ENCODE measurements at regions not wholly inside any gene's neighbourhood (a gene's known extent, or its start where the extent isn't known, plus 50 kb on each side); places are given as distances from the start of the nearest gene placed in this dataset.

DNA sequence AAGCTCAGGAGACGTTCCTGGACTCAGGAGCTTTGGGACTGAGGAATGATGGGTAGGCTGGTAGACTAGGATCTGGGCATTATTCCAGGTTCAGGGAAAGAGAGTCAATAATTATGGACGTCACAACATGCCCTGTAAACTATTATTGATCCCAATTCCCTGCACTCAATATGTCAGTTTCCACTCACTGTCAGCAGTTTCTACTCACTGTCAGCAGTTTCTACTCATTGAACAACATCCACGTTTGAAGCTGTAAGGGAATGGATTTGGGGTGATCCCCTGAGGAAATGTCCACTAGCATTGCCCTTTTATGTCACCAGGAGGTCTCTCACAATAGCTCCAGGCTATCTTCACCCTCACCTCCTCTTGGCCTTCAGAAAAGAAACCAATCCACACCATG lies 1268.6 kb downstream of the TYW1 start:
- DNase-seq: no peak

DNA sequence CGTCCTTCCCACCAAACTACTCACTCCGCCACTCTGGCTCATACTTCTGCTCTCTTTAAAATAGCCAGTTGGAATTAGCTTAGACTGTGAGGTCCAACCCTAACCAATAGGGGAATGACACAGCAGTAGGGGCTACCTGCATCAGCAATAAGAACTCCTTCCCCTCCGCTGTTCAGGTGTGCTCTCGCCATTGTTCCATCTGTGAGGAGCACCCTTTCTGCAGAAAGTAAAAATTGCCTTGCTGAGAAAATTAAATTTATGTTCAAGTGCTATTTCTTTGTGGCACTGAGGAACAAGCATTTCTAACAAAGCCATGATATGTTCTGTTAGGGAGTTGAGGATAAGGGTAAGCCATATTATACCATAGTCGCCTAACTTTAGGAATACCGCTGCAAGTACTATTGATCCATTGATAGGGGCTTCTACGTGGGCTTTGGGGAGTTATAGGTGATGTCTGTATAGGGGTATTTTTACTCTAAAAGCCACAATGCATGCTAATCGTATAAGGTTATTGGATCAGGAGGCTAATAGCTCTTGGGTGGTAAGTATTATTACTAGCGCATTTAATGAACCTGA lies 1269.5 kb downstream of the TYW1 start:
- DNase-seq: no peak

GRCh38 chr7:68267486-68267885 lies 1270.9 kb downstream of the TYW1 start:
- DNase-seq: no peak

- DNase-seq: no peak
Measured at GRCh38 chr7:68269405-68269804, 1272.8 kb downstream of the TYW1 start.

DNA sequence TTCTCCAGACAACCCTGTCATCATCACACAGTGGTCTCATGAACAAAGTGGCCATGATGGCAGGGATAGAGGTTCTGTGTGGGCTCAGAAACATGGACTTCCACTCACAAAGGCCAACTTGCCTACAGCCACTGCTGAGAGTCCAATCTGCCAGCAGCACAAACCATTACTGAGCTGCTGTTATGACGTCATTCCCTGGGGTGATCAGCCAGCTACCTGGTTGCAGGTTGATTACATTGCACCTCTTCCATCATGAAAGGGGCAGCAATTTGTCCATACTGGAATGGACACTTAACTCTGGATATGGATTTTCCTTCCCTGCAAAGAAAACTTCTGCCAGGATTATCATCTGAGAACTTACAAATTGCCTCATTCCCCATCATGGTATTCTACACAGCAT lies 1275.9 kb downstream of the TYW1 start:
- DNase-seq: no peak

GRCh38 chr7:68276725-68277124 lies 1280.1 kb downstream of the TYW1 start:
- no peak for DNase-seq

DNA sequence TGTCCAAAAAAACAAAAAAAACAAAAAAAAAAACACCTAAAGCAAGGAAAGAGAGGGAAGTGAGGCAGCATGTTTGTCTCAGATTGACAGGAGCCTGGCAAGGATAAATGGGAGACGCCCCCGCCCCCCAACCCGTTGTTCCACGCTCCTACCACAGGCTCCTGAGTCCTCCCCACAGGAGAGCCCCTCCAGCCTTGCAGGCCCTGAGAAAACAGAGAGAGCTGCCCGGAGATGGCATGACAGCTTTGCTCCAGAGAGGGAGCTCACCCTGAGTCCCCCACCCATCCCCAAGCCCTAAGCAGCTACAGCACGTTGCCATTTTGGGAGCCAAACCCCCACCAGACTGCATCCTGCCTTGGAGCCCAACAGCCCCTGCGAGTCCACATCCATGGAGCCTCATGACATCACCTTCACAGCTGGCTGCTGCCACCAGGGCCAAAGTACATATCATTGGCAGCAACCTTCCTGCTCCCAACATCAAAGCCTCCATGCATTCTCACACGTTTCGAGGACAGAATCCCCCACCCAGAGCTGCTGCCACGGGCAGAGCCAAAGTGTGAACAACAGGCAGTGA lies 1283.3 kb downstream of the TYW1 start:
- no peak for DNase-seq

DNA sequence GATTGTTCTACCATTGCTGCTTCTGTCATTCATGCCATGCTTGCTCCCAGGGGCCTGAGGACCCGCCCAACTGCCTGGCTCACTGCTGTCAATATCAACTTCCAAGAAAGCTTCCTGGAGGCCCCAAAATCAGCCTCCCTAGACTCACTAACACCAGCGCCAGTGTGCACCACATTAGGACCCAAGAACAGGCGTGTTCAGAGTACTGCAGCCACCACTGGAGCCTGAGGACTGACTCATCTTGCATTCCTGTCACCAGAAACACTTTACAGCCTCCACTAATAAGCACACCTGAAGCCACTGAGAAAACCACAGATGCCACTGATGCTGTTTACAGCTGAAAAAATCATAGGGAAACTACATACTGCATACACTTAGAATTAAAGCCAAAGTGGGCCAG lies 1284.3 kb downstream of the TYW1 start:
- DNase-seq: no peak

DNA sequence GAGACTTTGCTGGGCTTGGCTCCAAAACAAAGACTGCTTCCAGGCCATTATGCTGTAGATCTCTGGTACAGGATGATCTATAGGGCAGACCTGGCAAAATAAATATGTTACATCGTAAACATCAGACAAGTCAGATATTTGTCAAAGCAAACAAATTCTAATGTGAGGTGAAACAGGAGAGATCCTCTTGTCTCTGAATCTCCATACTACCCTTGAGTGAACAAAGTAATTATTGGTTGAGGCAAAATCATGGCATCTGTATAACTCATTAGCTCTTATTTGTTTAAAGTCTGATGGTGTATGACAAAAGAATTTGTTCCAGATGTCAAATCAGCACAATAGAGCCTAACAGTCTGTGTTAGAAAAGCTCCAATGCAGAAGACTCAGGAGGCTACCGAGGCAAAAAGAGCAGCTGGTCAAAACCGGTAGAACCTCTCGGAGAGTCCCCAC lies 1291.5 kb downstream of the TYW1 start:
- no peak for DNase-seq

DNA sequence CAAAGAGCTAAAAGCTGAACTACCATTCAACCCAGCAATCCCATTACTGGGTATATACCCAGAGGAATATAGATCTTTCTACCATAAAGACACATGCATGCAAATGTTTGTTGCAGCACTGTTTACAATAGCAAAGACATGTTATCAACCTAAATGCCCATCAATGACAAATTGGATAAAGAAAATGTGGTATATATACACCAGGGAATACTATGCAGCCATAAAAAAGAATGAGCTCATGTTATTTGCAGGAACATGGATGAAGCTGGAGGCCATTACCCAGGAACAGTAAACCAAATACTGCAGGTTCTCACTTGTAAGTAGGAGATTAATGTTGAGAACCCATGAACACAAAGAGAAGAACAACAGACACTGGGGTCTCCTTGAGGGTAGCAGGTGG lies 1295.1 kb downstream of the TYW1 start:
- no peak for DNase-seq

DNA sequence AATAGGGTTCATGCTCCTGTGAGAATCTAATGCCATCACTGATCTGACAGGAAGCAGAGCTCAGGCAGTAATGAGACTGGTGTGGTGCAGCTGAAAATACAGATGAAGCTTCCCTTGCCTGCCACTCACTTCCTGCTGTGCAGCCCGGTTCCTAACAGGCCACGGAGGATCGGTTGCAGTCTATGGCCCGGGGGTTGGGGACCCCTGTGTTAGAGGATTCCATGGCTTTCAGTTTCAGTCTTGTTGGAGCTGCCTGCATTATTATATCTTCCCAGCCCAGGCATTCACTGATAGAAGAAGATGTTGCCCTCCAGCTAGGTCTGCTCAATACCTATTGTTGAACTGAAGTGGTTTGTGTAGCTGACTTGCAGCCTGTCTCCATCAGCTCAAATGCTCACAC lies 1298.8 kb downstream of the TYW1 start:
- no peak for DNase-seq

- DNase-seq: no peak
Measured at GRCh38 chr7:68304536-68304935, 1293.7 kb upstream of the AUTS2 start.

GRCh38 chr7:68306692-68307107 lies 1291.6 kb upstream of the AUTS2 start:
- DNase-seq: no peak

DNA sequence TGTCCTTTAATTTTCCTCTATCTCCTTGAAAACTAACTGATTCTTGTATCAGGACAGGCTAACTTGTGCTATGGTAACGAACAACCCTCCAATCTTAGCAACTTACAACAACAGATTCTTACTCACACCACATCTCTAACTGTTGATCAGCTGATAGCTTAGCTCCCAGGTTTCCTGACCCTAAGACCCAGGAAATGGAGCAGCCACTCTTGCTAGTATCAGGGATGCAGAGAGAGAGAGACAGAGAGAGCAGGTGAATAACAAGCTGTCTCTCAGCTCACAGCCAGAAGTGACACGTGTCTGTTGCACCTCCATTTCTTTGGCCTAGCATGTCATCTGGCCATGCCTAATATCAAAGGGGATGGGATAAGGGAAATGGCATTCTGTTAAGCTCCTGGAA lies 1289.0 kb upstream of the AUTS2 start:
- DNase-seq: no peak

DNA sequence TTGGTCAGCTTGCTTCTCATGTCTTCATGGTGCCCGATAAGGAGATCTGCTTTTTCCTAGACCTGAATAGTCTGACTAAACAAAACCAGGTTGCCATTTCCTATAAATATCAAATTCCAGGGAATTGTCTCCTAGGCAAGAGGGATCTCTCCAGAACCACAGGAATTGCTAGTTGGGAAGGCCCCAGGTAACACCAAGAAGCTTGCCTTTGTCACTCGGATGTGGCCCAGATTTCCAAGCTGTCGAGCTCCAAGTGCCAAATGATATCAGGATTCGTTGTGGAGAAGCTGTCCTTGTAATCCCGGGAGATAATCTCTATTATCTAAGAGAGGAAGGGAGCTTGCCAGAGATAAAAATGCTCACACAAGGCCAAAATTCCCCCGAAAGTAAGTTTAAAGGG lies 1288.5 kb upstream of the AUTS2 start:
- DNase-seq: no peak

DNA sequence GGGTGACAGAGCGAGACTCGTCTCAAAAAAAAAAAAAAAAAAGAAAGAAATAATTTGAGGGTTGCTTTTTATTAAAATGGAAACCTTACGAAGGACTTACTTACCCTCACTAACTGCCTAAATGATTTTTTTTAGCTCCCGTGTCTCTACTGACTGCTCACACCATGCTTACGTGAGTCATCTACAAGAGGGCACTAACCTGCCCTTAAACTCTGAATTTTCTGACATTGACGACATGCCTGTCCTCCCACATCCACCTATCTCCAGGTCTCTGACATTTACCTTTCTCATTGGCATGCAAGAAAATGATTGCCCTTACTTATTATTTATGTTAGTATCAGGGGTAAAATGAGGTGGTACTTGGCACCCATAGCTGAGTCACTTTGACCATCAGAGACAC lies 1286.3 kb upstream of the AUTS2 start:
- DNase-seq: no peak

DNA sequence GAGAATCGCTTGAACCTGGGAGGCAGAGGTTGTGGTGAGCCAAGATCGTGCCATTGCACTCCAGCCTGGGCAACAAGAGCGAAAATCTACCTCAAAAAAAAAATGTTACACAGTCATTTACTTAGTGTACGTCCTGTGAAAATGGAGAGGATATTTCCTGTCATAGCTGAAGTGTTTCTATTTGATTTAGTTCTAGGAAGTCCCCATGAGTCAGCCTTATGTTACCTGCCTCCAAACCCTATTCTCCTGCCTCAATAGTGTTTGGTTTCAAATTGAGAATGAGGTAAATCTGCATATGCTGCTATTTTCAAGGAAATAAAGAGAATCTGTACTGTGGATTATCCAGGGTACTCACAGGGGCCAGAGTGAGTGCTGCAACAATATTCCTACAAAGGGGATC lies 1284.5 kb upstream of the AUTS2 start:
- no peak for DNase-seq

DNA sequence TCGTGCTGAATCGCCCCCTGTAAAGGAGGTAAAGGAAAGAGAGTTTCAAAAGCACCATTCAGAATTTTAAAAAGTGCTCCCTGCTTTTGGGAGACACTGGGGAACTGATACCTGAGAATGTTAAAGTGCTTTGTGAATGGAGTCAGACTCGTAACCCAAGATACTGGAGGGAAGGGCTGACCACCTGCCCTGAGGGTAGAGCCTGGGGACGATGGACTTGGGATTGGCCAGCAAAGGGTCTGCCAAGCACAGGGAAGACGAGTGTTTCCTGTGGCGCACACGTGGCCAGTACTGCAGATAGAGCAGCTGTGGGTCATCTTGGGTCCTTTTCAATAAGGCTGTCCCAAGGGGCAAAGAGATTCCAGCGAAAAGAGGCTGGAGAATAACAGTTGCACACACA lies 1284.1 kb upstream of the AUTS2 start:
- no peak for DNase-seq

DNA sequence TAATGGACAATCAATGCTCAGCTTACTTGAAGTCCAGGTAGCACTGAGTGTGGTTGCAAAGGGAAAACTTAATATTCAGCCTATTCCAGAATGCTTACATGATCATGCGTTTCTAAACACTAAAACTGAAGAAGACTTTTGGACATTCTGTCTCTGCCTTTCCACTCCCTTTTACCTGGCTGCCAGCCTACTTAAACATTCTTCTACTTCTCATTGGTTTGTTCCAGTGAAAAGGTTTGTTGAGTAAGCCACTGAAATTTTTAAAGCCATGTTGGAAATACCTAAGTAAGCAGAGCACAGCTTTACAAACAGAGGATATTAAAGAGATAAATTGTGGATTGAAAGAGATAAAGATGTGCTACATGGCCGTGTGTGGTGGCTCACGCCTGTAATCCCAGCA lies 1280.8 kb upstream of the AUTS2 start:
- no peak for DNase-seq

DNA sequence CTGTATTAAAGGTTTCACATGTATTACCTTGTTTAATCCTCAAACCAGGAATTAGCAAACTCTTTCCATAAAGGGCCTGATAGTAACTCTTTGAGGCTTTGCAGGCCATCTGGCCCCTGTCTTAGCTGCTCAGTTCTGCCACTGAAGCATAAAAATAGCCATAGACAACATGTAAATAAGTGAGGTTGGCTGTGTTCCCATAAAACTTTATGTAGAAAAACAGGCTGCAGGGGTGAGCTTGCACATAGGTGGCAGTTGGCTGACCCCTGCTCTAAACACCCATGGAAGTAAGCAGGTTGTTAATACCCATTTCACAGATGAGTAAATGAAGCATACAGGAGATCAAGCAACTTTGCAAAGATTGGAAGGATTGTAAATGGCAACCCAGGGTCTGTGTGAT lies 1279.2 kb upstream of the AUTS2 start:
- no peak for DNase-seq

GRCh38 chr7:68321076-68321639 lies 1277.1 kb upstream of the AUTS2 start:
- DNase-seq: no peak

GRCh38 chr7:68321776-68322496 lies 1276.3 kb upstream of the AUTS2 start:
- DNase-seq: no peak

DNA sequence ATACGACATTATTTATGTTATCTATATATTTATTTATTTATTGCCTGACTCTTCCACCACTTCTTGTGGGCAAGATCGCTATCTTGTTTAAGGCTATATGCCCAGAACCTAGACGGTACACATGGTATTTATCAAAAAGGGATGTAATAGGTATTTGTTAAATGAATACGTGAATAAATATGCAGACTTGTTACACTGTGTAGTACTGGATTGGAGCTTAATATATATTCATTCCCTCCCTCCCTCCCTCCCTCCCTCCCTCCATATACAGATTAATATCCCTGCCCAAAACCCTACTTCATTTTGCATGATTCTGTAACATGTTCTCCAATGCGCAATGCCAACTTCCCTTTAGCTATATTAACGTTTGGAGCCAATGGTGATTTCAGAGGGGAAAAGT lies 1273.7 kb upstream of the AUTS2 start:
- DNase-seq: no peak

GRCh38 chr7:68334216-68334615 lies 1264.1 kb upstream of the AUTS2 start:
- DNase-seq: no peak
